HG03097 (cell line): ENCODE measurements at regions not wholly inside any gene's neighbourhood (a gene's known extent, or its start where the extent isn't known, plus 50 kb on each side); places are given as distances from the start of the nearest gene placed in this dataset.
"Not testable (repeated sequence)": the region's sequence is repeated elsewhere in the genome, so short reads cannot be mapped to it uniquely, and the experiment has no call there.

Source experiments
- ATAC-seq: cut with Tn5 transposase; IDR thresholded peaks from one replicate; pipeline ENCODE4 v1.9.1; 2021; ENCODE audit not compliant: unreplicated experiment, low FRiP score

DNA sequence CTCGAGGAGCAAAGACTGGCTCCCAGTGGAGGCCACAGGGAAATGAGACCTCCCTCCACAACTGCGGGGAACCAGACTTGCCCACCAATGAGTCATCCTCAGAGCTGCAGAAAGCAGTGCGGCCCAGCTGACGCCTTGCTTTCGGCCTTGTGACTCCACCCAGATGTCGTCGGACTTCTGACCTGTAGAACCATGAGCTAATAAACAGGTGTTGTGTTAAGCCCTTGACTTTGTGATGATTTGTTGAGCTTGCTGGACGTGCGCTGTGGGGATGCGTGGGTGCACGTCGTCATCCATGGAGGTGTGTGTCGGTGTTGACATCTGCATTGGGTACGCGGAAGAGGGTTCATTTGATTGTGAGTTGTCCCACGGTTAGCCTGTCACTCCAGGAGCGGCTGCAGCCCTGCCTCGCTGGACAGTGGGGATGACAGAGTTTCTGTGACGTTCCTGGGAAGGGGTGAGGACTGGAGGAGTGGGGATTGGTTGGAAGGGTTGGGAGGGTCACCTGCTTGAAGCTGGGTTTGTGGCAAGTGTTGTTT is 154.1 kb downstream of the SH3BP4 start:
- no peak for ATAC-seq

DNA sequence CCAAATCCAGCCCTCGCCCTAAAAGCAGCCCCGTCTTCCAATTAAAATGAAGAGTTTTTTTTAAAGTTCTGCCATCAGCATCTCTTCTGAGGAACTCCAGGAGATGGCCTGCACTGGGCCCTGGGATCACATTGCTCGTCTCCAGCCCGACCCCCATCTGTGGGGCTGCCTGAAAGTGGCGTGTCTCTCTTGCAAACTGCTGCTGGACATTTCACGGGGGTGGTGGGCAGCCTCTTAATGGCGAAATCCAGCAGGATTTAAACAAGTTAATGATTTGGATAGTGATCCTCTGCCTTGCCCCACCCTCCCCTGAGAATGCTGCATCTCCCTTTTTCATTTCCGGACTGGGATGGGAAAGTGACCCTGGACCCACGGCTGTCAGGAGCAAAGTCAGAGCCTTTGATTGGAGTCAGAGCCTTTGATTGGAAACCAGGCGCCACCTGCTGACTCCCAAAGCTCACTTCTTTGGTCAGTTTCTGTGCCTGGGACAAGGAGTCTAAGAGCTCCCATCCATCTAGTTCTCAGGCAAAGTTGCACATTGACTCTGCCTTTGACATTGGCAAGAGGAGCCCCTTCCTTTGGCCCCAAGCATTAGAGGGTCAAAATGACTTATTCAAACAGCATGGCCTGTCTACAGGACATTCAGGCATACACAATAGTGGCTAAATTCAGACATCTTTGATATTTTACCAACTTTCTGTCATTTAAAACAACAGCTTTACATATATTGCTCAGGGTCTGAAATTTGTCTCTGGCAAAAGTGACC is 155.2 kb downstream of the SH3BP4 start:
- no peak for ATAC-seq

DNA sequence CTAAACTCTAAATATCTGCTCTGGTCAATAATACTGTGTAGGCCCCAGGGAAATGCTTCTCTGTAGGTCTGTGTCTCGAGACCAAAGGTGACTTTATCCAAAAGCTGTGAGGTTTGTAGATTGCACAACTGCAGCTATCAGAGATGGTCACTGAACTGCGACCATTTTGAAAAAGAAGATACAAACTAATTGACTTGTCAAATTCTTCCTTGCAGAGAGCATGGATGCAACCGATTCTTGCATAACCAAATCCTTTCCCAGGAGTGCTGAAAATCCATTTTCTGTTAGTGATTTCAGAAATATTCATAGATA is 155.8 kb downstream of the SH3BP4 start:
- ATAC-seq: no peak

DNA sequence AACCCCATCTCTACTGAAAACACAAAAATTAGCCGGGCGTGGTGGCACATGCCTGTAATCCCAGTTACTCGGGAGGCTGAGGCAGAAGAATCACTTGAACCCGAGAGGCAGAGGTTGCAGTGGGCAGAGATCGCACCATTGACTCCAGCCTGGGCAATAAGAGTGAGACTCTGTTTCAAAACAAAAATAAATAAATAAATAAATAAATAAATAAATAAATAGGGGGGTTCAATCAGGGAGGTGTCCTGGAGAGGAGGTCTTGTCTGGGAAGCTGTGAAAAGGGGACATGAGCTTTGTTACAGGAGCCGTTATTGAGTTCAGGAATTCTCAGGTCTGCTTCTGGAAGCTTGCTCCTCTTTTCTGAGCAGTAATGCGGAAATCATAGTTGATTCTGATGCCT is 157.7 kb downstream of the SH3BP4 start:
- ATAC-seq: not testable (repeated sequence)

- ATAC-seq: no peak
Observed at GRCh38 chr2:235112365-235112764, 160.5 kb downstream of the SH3BP4 start.

DNA sequence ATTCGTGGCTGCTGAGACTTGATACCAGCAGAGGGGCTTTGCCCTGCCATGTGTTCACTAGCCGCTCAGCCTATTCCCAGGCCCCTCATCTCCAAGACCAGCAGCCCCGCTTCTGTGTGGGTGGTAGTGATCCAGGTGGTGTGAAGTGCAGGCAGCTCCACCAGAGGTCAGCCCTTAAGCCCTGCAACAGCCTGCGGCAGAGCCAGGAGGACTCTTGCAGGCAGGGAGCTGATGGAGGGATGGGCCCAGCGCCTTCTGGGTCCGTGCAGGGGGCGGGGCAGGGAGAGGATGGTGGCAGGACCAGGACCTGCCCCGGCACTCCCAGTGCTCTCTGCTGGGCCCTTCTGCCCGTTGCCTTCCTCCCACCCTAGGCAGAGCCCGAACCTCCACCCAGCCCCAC is 162.0 kb downstream of the SH3BP4 start:
- ATAC-seq: no peak

DNA sequence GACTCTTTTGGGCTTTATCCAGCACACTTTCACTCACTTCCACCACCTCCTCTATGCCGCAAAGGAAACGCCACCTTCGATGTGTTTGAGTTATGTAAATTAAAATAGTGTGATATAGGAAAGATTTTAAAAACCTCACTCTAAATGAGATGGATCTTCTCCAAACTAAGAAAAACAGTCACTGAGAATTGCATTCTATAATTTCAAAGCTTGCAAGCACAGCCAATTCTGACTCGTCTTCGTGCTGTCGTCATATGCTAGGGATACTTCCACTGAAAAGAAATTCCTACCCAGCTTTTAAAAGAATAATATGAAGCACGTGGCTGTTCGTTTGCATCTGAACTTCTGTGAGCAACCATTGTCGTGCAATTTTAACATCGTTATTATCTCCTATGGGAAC is 162.5 kb downstream of the SH3BP4 start:
- no peak for ATAC-seq

DNA sequence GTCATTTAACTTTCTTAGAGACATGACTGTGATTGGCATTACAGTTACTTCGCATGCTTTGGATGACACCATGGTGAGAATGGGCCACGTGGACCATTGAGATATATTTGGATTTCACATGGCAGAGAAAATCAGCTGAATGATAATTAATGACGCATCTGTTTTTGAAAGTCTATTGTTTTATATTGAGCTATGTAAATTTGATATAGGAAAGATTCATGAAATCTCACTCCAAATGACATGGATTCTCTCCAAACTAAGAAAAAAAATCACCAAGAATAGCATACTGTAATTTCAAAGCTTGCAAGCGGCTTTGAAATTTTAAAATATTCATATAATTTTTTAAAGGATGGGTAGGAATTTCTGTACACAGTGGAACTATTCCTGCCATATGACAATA is 163.7 kb downstream of the SH3BP4 start:
- ATAC-seq: no peak

- ATAC-seq: no peak
Observed at GRCh38 chr2:235116885-235117492, 165.2 kb downstream of the SH3BP4 start.

DNA sequence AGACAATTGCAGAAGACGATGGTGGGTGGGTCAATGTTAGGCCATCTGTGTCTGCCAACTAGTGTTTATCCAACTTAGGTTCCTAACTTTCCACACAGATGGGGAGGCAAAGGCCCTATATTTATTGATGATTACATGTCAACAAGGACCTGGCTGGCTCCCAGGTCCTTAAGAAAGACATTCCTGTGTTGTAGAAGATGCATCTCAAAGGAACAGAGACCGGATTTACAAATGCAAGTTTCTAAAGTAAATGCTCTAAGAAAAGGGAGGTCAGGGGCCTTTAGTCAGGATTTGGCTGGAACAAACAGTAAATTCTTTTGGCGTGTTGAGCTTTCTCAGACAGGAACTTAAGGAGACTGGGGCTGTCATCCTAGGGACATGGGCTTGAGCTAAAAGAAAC is 175.0 kb downstream of the SH3BP4 start:
- no peak for ATAC-seq

DNA sequence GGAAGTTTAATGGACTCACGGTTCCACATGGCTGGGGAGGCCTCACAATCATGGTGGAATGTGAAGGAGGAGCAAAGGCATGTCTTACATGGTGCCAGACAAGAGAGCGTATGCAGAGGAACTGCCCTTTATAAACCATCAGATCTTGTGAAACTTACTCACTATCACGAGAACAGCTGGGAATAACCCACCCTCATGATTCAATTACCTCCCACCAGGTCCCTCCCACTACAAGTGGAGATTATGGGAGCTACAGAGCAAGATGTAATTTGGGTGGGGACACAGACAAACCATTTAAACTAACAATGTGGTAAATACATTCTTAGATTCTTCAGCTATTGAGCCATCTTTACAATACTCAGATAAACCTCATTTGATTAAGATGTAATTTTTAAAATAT is 176.1 kb downstream of the SH3BP4 start:
- ATAC-seq: no peak

- no peak for ATAC-seq
Observed at GRCh38 chr2:235129850-235130249, 178.0 kb downstream of the SH3BP4 start.

DNA sequence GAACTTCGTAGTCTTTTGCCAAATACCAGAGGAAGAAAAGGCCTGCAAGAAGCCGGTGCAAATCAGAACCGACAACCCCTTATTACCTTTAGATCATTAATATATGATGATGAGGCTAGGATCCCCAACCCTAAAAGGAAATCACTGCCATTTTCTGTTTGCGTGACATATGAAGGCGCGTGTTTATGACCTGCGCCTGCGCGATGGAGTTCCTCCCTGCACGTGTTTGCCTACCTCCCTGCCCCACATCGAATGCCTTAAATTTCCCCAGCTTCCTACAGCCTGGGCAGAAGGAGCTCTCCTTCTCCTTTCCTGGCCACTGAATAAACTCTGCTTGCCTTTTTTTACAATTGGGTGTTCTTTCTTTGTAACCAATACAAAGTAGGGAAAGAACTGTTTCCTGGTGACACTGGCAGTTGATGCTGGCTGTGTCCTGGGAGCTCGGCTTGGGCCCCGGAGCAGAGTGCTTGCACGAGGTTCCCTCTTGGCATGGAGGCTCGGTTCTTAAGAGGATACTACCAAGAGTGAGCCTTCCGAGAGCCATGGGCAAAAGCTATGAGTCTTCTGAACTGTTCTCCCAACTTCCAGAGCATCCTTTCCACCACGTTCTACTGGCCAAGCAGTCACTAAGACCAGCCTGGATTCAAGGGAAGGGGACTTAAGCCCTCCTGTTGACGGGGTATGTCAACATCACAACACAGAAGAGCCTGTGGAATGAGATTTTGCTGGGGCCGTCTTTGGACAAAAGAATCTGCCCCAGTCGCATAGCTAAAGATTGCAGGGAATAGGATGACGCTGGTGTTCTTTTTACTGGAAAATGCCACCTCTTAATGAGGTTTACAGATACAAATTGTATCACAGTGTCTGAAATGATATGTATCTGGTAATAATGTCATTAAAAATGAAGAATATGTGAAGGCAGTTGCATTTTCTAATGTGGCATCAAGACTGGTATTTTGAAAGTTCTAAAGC is 179.8 kb downstream of the SH3BP4 start:
- no peak for ATAC-seq

GRCh38 chr2:235132651-235133050 is 180.8 kb downstream of the SH3BP4 start:
- no peak for ATAC-seq

DNA sequence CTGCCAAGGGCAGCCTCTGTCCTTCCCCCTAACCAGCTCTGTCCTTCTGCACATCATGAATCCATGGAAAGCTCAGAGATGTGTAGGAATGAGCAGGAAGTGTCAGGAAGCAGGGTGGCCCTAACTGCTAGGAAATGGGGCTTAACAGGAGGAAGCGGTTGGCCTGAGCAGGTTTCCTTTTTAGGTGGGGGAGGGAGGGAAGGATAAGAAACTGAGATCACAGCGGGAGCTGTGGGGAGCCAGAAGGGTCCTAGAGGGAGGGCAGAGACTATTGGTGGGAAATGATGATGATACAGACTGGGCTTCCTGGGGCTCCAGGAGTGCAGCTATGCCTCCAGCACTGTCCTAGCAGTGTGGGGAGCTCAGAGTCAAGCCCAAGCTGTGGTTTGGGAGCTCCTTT is 182.0 kb downstream of the SH3BP4 start:
- ATAC-seq: no peak

DNA sequence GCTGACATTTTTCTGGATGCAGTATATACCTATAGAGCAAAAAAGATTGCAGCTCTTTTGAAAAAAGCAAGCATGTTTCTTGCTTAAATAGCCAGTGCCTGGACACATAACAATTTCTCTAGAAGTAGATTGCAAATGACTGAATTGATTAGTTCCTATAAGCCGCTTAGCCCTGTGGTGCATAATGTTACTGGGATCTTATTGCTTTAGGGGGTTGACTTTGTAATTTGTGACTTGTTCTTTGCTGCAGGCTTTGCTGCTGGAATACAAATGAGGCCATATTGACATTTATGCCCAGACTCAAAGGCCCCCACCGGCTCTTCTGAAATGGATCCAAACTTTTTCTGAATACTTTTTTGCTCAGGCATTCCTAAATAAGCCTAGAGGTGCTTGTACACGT is 182.6 kb downstream of the SH3BP4 start:
- ATAC-seq: no peak

DNA sequence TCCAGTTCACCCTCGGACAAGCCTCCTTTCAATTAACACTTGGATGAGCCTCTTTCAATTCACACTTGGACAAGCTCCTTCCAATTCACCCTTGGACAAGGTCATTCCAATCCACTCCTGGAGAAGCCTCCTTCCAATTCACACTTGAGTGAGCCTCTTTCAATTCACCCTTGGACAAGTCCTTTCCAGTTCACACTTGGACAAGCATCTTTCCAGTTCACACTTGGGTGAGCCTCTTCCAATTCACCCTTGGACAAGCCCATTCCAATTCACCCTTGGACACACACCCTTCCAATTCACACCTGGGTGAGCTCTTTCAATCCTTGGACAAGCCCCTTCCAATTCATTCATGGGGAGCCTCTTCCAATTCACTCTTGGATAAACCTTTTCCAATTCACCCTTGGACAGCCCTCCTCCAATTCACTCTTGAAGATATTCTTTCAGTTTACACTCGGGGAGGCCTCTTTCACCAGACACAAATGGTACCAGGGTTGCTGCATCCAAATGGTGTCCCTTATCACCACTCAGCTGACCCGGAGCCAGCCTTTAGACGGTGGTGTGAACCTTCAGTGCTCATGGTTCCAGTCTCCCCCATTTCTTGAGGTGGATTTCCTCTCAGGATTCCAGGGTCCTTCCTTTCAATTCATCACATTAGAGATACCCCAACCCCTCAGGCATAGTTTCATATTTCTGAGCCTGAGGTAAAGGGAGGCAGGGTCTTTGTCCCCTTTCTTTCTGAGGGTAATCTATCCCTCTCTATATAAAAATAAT is 183.6 kb downstream of the SH3BP4 start:
- ATAC-seq: no peak

DNA sequence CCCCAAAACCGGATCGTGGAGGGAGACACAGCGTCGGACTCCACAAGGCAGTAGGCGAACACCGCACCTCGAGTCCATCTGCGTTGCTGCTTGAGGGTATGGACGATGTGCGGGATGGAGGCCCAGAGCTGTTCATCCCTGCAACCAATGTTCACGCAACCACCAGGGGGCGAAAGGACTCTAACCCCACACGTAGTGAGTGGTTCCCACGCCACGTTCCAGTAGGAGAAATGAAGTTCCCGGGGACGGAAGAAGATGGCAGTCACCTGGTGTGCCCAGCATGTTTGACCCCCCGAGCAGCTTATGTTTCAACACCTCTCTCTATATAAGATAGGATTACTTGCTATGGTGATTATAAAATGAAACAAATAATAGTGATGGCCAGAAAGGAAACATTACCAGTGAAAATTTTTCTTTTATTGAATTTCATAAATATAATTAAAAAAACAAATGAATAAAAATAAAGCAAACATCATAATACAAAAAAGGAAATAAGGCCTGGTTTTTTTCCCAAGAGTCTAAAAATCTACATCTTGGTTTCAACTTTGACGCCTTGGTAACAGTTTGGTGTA is 184.3 kb downstream of the SH3BP4 start:
- ATAC-seq: no peak

DNA sequence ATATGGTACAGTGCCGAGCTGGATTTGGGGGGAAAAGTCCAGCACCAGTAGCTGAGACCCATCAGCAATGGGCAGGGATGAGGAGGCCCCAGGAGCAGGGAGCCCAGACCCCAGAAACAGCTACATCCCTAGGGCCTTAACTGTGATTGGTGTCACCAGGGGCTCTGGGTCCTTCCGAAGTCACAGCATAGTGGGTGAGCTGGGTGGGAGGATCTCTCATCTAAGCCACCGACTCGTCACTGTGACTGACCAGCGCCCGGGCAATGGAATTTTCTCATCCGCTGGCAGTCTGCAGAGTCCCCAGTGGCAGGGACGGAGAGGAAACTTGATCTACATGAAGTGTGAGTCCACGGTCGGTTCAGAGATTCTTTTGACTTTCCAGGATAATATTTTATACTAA is 186.5 kb downstream of the SH3BP4 start:
- ATAC-seq: no peak
